ENCODE measurements at regions not wholly inside any gene's neighbourhood (a gene's known extent, or its start where the extent isn't known, plus 50 kb on each side); places are given as distances from the start of the nearest gene placed in this dataset.
A peak's percentile ranks its signal among the peaks of the same experiment; 100 is the strongest.
"Not testable (repeated sequence)": the region's sequence is repeated elsewhere in the genome, so short reads cannot be mapped to it uniquely, and the experiment has no call there.

GRCh38 chr9:84067821-84068220 is 87.2 kb downstream of the RMI1 start:
- TF ChIP-seq POLR2A (IDR thresholded peaks at IDR 0.05), result no peak
- TF ChIP-seq, protein P1, sequence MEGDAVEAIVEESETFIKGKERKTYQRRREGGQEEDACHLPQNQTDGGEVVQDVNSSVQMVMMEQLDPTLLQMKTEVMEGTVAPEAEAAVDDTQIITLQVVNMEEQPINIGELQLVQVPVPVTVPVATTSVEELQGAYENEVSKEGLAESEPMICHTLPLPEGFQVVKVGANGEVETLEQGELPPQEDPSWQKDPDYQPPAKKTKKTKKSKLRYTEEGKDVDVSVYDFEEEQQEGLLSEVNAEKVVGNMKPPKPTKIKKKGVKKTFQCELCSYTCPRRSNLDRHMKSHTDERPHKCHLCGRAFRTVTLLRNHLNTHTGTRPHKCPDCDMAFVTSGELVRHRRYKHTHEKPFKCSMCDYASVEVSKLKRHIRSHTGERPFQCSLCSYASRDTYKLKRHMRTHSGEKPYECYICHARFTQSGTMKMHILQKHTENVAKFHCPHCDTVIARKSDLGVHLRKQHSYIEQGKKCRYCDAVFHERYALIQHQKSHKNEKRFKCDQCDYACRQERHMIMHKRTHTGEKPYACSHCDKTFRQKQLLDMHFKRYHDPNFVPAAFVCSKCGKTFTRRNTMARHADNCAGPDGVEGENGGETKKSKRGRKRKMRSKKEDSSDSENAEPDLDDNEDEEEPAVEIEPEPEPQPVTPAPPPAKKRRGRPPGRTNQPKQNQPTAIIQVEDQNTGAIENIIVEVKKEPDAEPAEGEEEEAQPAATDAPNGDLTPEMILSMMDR (IDR thresholded peaks at IDR 0.05), result no peak
- H3K27me3 ChIP-seq, result no peaks in the 10 kb centered on the region
- H3K27ac ChIP-seq, result no peak overlapping the region
- no peak overlapping the region for H3K4me3 ChIP-seq
- H3K36me3 ChIP-seq, result no peaks in the 10 kb centered on the region
- H3K4me1 ChIP-seq, result no peaks in the 10 kb centered on the region
- H3K9me3 ChIP-seq, result no peaks in the 10 kb centered on the region
- no peak for DNase-seq

DNA sequence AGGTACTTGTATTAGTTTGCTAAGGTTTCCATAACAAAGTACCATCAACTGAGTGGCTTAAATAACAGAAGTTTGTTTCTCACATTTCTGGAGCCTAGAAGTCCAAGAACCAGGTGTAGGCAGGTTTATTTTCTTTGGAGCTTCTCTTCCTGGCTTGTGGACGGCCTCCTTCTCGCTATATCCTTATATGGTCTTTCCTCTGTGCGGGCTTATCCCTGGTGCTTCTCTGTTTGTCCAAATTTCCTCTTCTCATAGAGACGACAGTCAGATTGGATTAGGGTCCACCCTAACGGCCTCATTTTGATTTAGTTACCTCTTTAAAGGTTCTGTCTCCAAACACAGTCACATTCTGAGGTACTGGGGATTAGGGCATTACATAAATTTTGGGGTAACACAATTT is 88.3 kb downstream of the RMI1 start:
- no peaks in the 10 kb centered on the region for H3K4me1 ChIP-seq
- TF ChIP-seq, protein P1 (IDR thresholded peaks at IDR 0.05), result no peak
- no peak for TF ChIP-seq POLR2A (IDR thresholded peaks at IDR 0.05)
- no peaks in the 10 kb centered on the region for H3K36me3 ChIP-seq
- DNase-seq, result no peak
- no peak overlapping the region for H3K27ac ChIP-seq
- no peaks in the 10 kb centered on the region for H3K27me3 ChIP-seq
- H3K9me3 ChIP-seq, result no peaks in the 10 kb centered on the region
- H3K4me3 ChIP-seq, result no peak overlapping the region

GRCh38 chr9:84070590-84070989 is 90.0 kb downstream of the RMI1 start:
- Histone ChIP-seq H3K4me3 (no peak overlapping the region), H3K36me3 (no peaks in the 10 kb centered on the region), H3K27me3 (no peaks in the 10 kb centered on the region), H3K9me3 (no peaks in the 10 kb centered on the region), H3K4me1 (no peaks in the 10 kb centered on the region), H3K27ac (no peak overlapping the region)
- TF ChIP-seq POLR2A (IDR thresholded peaks at IDR 0.05), result no peak
- TF ChIP-seq, protein P1 (IDR thresholded peaks at IDR 0.05), result no peak
- DNase-seq, result no peak

DNA sequence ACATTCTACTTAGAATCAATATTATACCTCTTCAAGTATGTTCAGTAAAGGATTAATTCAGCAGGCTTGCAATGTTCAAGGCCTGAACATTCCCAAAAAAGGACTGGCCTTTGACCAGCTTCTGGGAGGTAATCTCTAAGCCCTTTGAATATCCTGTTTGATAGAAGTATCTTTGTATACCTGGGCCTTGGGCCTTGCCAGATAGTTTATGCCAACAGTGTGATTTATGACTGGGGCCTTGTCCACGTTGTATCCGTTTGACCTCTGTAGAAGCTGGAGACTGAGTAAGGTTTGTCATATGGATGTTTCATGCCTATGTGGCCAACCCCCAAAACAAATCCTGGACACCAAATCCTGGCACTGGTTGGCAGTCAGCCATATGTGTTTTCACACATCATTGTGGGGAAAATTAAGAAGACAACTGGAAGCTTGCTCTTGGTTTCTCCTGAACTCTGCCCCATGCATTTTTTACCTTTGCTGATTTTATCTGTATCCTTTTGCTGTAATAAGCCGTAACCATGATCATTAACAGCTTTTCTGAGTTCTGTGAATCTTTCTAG is 92.1 kb downstream of the RMI1 start:
- Histone ChIP-seq H3K4me1 (no peaks in the 10 kb centered on the region), H3K9me3 (no peaks in the 10 kb centered on the region), H3K36me3 (no peaks in the 10 kb centered on the region), H3K27ac (no peak overlapping the region), H3K4me3 (no peak overlapping the region), H3K27me3 (no peaks in the 10 kb centered on the region)
- TF ChIP-seq, protein P1 (IDR thresholded peaks at IDR 0.05), result no peak
- no peak for TF ChIP-seq POLR2A (IDR thresholded peaks at IDR 0.05)
- no peak for DNase-seq

- Histone ChIP-seq H3K27me3 (no peaks in the 10 kb centered on the region), H3K4me1 (no peaks in the 10 kb centered on the region), H3K36me3 (no peaks in the 10 kb centered on the region), H3K27ac (no peak overlapping the region), H3K9me3 (no peaks in the 10 kb centered on the region), H3K4me3 (no peak overlapping the region)
- no peak for TF ChIP-seq POLR2A (IDR thresholded peaks at IDR 0.05)
- TF ChIP-seq, protein P1 (IDR thresholded peaks at IDR 0.05), result no peak
- no peak for DNase-seq
Observed at GRCh38 chr9:84075004-84075403, 94.4 kb downstream of the RMI1 start.

- Histone ChIP-seq H3K4me1 (no peaks in the 10 kb centered on the region), H3K4me3 (no peak overlapping the region), H3K36me3 (no peaks in the 10 kb centered on the region), H3K27me3 (no peaks in the 10 kb centered on the region), H3K27ac (no peak overlapping the region), H3K9me3 (no peaks in the 10 kb centered on the region)
- DNase-seq, result peak in 1 of 3 donors; percentile 49
- TF ChIP-seq POLR2A (IDR thresholded peaks at IDR 0.05), result no peak
- TF ChIP-seq, protein P1 (IDR thresholded peaks at IDR 0.05), result no peak
Observed at GRCh38 chr9:84076384-84076783, 95.8 kb downstream of the RMI1 start.

DNA sequence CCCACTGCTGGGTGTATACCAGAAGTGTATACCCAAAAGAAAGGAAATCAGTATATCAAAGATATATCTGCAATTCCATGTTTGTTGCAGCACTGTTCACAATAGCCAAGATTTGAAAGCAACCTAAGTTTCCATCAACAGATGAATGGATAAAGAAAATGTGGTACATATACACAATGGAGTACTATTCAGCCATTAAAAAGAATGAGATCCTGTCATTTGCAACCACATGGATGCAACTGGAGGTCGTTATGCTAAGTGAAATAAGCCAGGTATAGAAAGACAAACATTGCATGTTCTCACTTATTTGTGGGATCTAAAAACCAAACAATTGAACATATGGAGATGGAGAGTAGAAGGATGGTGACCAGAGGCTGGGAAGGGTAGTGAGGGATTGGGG is 97.2 kb downstream of the RMI1 start:
- H3K4me1 ChIP-seq, H3K36me3 ChIP-seq, H3K4me3 ChIP-seq, H3K9me3 ChIP-seq, H3K27ac ChIP-seq, H3K27me3 ChIP-seq, DNase-seq: not testable (repeated sequence)
